ENCODE measurements at regions not wholly inside any gene's neighbourhood (a gene's known extent, or its start where the extent isn't known, plus 50 kb on each side); places are given as distances from the start of the nearest gene placed in this dataset.

GRCh38 chr14:58814466-58814865 lies 176.7 kb downstream of the DACT1 start:
- no peak for ATAC-seq
- Histone ChIP-seq H3K4me1 (peaks cover 6% of the 10 kb centered on the region), H3K9me3 (no peaks in the 10 kb centered on the region), H3K4me3 (no peak overlapping the region), H3K27me3 (no peaks in the 10 kb centered on the region), H3K36me3 (replicated peaks in 1 of 2; ENCODE audit: insufficient read depth in 1 of 2, low read depth in 2 of 2) (no peaks in the 10 kb centered on the region), H3K27ac (no peak overlapping the region)
- no peak for DNase-seq
- intact Hi-C loops (cut with DNase I): no loop called here
- TF ChIP-seq, protein P1, sequence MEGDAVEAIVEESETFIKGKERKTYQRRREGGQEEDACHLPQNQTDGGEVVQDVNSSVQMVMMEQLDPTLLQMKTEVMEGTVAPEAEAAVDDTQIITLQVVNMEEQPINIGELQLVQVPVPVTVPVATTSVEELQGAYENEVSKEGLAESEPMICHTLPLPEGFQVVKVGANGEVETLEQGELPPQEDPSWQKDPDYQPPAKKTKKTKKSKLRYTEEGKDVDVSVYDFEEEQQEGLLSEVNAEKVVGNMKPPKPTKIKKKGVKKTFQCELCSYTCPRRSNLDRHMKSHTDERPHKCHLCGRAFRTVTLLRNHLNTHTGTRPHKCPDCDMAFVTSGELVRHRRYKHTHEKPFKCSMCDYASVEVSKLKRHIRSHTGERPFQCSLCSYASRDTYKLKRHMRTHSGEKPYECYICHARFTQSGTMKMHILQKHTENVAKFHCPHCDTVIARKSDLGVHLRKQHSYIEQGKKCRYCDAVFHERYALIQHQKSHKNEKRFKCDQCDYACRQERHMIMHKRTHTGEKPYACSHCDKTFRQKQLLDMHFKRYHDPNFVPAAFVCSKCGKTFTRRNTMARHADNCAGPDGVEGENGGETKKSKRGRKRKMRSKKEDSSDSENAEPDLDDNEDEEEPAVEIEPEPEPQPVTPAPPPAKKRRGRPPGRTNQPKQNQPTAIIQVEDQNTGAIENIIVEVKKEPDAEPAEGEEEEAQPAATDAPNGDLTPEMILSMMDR (IDR thresholded peaks at IDR 0.05): no peak
- no peak for TF ChIP-seq POLR2A (IDR thresholded peaks at IDR 0.05)
- 89 to 93% methylated on average over 3 of the region's 3 CpGs for WGBS, 2 donors

DNA sequence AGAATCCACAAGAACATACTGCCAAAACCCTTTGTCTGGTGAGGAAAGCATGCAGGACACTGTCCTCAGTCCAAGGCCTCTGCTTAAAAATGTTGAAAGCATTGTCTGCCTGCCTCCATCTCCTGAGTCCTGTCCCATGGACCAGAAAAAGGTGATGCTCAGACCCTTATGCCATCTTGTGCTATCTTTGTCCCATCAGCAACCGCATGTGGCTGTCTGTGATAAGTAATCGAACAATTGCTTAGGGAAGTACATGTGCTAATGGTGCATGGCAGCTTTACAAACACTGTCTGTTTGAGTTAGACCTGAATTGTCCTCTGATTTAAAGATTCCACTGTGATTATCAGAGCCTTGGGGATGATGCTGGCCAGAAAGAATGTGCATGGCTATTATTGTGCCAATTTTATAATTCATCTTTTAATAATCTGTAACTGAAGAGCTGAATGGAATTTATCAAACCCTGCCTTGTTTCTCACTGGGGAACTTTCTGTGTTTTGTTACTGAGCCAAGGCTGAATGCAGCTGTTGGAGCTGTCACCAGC lies 177.5 kb downstream of the DACT1 start:
- Histone ChIP-seq H3K4me3 (no peak overlapping the region), H3K36me3 (replicated peaks in 1 of 2; ENCODE audit: insufficient read depth in 1 of 2, low read depth in 2 of 2) (no peaks in the 10 kb centered on the region), H3K4me1 (peaks cover 6% of the 10 kb centered on the region), H3K9me3 (no peaks in the 10 kb centered on the region), H3K27ac (no peak overlapping the region), H3K27me3 (no peaks in the 10 kb centered on the region)
- ATAC-seq (peak; percentile 47), DNase-seq (no peak)
- no peak for TF ChIP-seq POLR2A (IDR thresholded peaks at IDR 0.05)
- TF ChIP-seq, protein P1 (IDR thresholded peaks at IDR 0.05): no peak
- 13 to 16% methylated on average over 2 of the region's 2 CpGs for WGBS, 2 donors
- intact Hi-C loops (cut with DNase I): no loop called here

GRCh38 chr14:58815794-58816193 lies 178.0 kb downstream of the DACT1 start:
- no peaks in the 10 kb centered on the region for H3K9me3 ChIP-seq
- intact Hi-C loops (cut with DNase I): no loop called here
- no peak overlapping the region for H3K27ac ChIP-seq
- peaks cover 6% of the 10 kb centered on the region for H3K4me1 ChIP-seq
- ATAC-seq (no peak), DNase-seq (no peak)
- no peak overlapping the region for H3K4me3 ChIP-seq
- H3K27me3 ChIP-seq: no peaks in the 10 kb centered on the region
- H3K36me3 ChIP-seq (replicated peaks in 1 of 2; ENCODE audit: insufficient read depth in 1 of 2, low read depth in 2 of 2): no peaks in the 10 kb centered on the region
- 46 to 55% methylated on average over 5 of the region's 5 CpGs for WGBS, 2 donors
- TF ChIP-seq POLR2A (IDR thresholded peaks at IDR 0.05): no peak
- TF ChIP-seq, protein P1 (IDR thresholded peaks at IDR 0.05): no peak

DNA sequence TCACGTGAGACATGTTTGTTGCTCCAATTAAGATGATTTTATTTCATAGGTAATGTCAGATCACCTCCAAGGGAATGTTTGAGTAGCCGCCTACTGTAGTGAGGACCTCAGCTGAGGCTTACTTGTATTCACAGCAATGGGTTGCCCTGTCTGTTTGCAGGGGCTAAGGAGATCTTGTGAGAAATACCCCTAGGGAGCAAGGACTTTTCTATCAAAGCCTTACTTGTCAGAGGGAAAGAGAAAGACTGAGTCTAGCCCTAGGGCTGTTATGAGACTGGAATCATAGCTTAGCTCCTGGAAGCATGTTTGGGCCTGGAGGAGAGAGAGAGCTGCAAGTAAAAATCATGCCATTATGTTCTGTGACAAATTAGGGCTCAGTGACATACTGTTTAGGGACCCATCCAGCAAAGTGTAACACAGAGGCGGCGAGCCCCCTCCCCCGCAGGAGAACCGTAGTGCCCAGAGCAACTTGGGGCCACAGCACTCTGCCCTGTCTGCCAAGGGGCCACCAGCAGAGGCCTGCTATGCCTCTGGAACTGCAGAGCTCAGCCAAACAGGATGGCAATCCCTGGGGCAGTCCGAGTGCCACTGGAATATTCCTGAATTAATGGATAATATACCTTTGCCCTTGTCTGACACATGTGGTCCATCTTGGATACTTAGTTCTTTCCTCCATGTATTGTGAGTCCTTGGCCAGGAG lies 178.8 kb downstream of the DACT1 start:
- no peak for TF ChIP-seq POLR2A (IDR thresholded peaks at IDR 0.05)
- TF ChIP-seq, protein P1 (IDR thresholded peaks at IDR 0.05): no peak
- DNase-seq (no peak), ATAC-seq (no peak)
- Histone ChIP-seq H3K27ac (no peak overlapping the region), H3K4me3 (no peak overlapping the region), H3K27me3 (no peaks in the 10 kb centered on the region), H3K4me1 (peaks cover 6% of the 10 kb centered on the region), H3K9me3 (no peaks in the 10 kb centered on the region), H3K36me3 (replicated peaks in 1 of 2; ENCODE audit: insufficient read depth in 1 of 2, low read depth in 2 of 2) (no peaks in the 10 kb centered on the region)
- intact Hi-C loops (cut with DNase I): no loop called here
- WGBS, 2 donors: 70 to 74% methylated on average over 7 of the region's 7 CpGs

DNA sequence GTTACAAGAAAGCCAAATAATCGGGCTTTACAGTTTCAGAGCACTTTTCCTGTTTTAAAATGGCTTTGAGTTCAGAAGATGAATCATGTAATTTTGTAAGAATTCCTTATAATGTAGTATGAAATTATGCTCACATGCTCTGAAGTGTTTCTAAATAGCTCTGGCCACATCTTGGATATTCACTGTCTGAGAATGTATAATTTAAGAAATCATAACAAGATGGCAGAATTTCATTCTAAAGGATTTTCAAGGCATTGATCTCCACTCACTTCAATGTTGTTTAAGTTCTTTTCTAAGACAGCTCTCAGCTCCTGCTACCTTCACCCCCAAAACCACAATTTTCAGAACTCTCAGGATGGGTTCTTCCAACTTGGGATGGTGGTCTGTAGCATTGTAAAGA lies 180.1 kb downstream of the DACT1 start:
- no peaks in the 10 kb centered on the region for H3K36me3 ChIP-seq (replicated peaks in 1 of 2; ENCODE audit: insufficient read depth in 1 of 2, low read depth in 2 of 2)
- no peak overlapping the region for H3K4me3 ChIP-seq
- no peaks in the 10 kb centered on the region for H3K9me3 ChIP-seq
- no peak for ATAC-seq
- H3K27me3 ChIP-seq: no peaks in the 10 kb centered on the region
- TF ChIP-seq POLR2A (IDR thresholded peaks at IDR 0.05): no peak
- TF ChIP-seq, protein P1 (IDR thresholded peaks at IDR 0.05): no peak
- intact Hi-C loops (cut with DNase I): no loop called here
- no peak overlapping the region for H3K27ac ChIP-seq
- peaks cover 6% of the 10 kb centered on the region for H3K4me1 ChIP-seq
- no peak for DNase-seq
- WGBS, 2 donors: 58 to 74% methylated on average over 1 of the region's 1 CpG
